Spleen (tissue), 7 donors: ENCODE measurements at regions not wholly inside any gene's neighbourhood (a gene's known extent, or its start where the extent isn't known, plus 50 kb on each side); places are given as distances from the start of the nearest gene placed in this dataset.

Experiments
- CTCF ChIP-seq, 11 experiments: fragments of 200-600 bp in 7 of 11; fragments of 450-650 bp in 4 of 11; sonication (generic) in 4 of 11; IDR thresholded peaks in 8 of 11; conservative IDR thresholded peaks in 3 of 11; 1 replicate in 7 of 11; 2 replicates in 4 of 11; pipeline versions ENCODE4 v1.4.0 to v1.8.0; 2016 to 2021; ENCODE audit warnings: antibody characterized with exemption in 11 of 11, inconsistent platforms in 4 of 11, mild to moderate bottlenecking in 1 of 11
- POLR2A ChIP-seq, 3 donors: fragments of 450-650 bp; IDR thresholded peaks; one replicate each; pipeline ENCODE4 v1.5.1; 2017; ENCODE audit warnings: antibody characterized with exemption in 3 of 3, mild to moderate bottlenecking in 1 of 3
- POLR2AphosphoS5 ChIP-seq, 3 donors: sonication (generic); formaldehyde crosslinking; IDR thresholded peaks; one replicate each; pipeline ENCODE4 v1.5.1; 2017; ENCODE audit warnings: antibody characterized with exemption in 3 of 3
- donor health status: DM: no; HTN: no; CAD: no; lungs with moderate emphysema.
- donor health status: DM: no; HTN: no; CAD: no.
- donor health status: DM: no; HTN: no; CAD: no.

GRCh38 chr3:40713795-40714194 is 189.0 kb downstream of the ZNF621 start:
- TF ChIP-seq CTCF (IDR thresholded peaks at IDR 0.05 in 8 of 11, conservative IDR thresholded peaks at IDR 0.05 in 3 of 11) (no peak), POLR2A (IDR thresholded peaks at IDR 0.05) (no peak), POLR2AphosphoS5 (IDR thresholded peaks at IDR 0.05) (peak in 1 of 3 donors; percentile 41)
